ENCODE measurements at regions not wholly inside any gene's neighbourhood (a gene's known extent, or its start where the extent isn't known, plus 50 kb on each side); places are given as distances from the start of the nearest gene placed in this dataset.

DNA sequence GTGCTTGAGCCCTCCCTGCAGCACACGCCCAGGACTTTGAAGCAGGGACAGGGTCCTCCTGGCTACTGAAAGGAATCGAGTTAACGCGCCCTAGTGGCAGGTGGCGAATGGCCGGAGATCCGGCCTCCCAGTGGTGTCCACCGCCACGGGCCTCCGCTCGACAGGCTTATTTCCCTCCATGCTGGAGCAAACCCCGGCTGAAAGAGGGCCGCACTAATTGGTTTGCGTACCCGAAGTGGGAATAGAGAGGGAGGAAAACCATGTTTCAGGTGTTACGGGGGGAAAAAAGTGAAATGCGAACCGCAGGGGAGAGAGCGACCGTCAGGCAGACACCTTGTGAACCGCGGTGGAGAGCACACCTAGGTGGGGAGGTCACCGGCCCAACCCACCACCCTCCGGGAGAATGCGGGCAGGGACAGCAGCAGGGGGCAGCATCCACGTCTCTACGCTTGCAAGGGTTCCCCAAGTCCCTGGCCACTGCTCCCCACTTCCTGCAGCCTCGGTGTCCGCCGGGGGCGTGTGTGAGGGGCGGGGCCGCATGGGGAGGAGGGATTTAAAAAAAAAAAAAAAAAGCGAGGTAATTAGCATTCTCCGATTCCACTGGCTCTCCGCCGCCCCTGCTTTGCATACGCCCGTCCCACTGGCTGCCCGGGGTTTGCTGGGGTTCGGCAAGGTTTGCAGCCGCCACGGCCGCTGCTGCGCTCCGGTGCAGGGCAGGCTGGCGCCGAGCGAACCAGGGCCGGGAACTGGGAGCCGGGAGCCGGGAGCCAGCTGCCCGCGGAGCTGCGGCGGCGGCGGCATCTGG is 224.6 kb upstream of the CRY1 start:
- TF ChIP-seq EGR1 (IDR thresholded peaks at IDR 0.05) = no peak
- TF ChIP-seq TEAD4 (IDR thresholded peaks at IDR 0.05) = no peak
- TF ChIP-seq, protein P1, sequence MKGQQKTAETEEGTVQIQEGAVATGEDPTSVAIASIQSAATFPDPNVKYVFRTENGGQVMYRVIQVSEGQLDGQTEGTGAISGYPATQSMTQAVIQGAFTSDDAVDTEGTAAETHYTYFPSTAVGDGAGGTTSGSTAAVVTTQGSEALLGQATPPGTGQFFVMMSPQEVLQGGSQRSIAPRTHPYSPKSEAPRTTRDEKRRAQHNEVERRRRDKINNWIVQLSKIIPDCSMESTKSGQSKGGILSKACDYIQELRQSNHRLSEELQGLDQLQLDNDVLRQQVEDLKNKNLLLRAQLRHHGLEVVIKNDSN (IDR thresholded peaks at IDR 0.05) = 0 out of 2 replicates have a peak, but pooled peaks have one; percentile 13
- TF ChIP-seq FOXM1 (IDR thresholded peaks at IDR 0.05; ENCODE audit: borderline replicate concordance, low read depth) = no peak
- TF ChIP-seq, protein P2, sequence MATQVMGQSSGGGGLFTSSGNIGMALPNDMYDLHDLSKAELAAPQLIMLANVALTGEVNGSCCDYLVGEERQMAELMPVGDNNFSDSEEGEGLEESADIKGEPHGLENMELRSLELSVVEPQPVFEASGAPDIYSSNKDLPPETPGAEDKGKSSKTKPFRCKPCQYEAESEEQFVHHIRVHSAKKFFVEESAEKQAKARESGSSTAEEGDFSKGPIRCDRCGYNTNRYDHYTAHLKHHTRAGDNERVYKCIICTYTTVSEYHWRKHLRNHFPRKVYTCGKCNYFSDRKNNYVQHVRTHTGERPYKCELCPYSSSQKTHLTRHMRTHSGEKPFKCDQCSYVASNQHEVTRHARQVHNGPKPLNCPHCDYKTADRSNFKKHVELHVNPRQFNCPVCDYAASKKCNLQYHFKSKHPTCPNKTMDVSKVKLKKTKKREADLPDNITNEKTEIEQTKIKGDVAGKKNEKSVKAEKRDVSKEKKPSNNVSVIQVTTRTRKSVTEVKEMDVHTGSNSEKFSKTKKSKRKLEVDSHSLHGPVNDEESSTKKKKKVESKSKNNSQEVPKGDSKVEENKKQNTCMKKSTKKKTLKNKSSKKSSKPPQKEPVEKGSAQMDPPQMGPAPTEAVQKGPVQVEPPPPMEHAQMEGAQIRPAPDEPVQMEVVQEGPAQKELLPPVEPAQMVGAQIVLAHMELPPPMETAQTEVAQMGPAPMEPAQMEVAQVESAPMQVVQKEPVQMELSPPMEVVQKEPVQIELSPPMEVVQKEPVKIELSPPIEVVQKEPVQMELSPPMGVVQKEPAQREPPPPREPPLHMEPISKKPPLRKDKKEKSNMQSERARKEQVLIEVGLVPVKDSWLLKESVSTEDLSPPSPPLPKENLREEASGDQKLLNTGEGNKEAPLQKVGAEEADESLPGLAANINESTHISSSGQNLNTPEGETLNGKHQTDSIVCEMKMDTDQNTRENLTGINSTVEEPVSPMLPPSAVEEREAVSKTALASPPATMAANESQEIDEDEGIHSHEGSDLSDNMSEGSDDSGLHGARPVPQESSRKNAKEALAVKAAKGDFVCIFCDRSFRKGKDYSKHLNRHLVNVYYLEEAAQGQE (IDR thresholded peaks at IDR 0.05; ENCODE audit: low read depth) = no peak
- peak; percentile 50; the same call in 1 of the 2 replicates for TF ChIP-seq TAF1 (IDR thresholded peaks at IDR 0.05; ENCODE audit: low read depth)
- TF ChIP-seq, protein P3, sequence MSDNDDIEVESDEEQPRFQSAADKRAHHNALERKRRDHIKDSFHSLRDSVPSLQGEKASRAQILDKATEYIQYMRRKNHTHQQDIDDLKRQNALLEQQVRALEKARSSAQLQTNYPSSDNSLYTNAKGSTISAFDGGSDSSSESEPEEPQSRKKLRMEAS (IDR thresholded peaks at IDR 0.05) = peak; percentile 56
- TF ChIP-seq CEBPB (IDR thresholded peaks at IDR 0.05) = no peak
- no peak; the same call in 1 of the 2 replicates for TF ChIP-seq EP300 (IDR thresholded peaks at IDR 0.05; ENCODE audit: borderline replicate concordance)
- TF ChIP-seq RAD21 (IDR thresholded peaks at IDR 0.05; ENCODE audit: low read depth) = peak; percentile 8; the same call in 1 of the 2 replicates
- TF ChIP-seq YY1 (IDR thresholded peaks at IDR 0.05; ENCODE audit: low read depth) = 0 out of 2 replicates have a peak, but pooled peaks have one; percentile 9
- TF ChIP-seq NFIC (IDR thresholded peaks at IDR 0.05) = no peak

Data from Ishikawa (cell line).